Lower lobe of right lung (tissue), 2 donors: ENCODE measurements at regions not wholly inside any gene's neighbourhood (a gene's known extent, or its start where the extent isn't known, plus 50 kb on each side); places are given as distances from the start of the nearest gene placed in this dataset.

Source experiments
- ATAC-seq, 2 donors: fragments of 200-7000 bp; cut with Tn5 transposase; one replicate each; pipeline ENCODE4 v1.9.1; 2020 to 2022; ENCODE audit warnings: mild to moderate bottlenecking in 2 of 2, moderate library complexity in 2 of 2
- DNase-seq: peaks from one replicate; pipeline ENCODE4 v3.0.0-alpha.2; 2020
- H3K27ac ChIP-seq: fragments of 200-600 bp; one replicate; pipeline ENCODE4 v1.8.0; 2022
- H3K27me3 ChIP-seq: fragments of 200-600 bp; one replicate; pipeline ENCODE4 v1.8.0; 2022; ENCODE audit warnings: low read depth
- H3K36me3 ChIP-seq: fragments of 200-600 bp; one replicate; pipeline ENCODE4 v1.8.0; 2022; ENCODE audit warnings: mild to moderate bottlenecking
- H3K4me1 ChIP-seq: fragments of 200-600 bp; one replicate; pipeline ENCODE4 v1.8.0; 2022
- H3K4me3 ChIP-seq: fragments of 200-600 bp; one replicate; pipeline ENCODE4 v1.8.0; 2022; ENCODE audit warnings: mild to moderate bottlenecking
- H3K9me3 ChIP-seq: fragments of 200-600 bp; one replicate; pipeline ENCODE4 v1.8.0; 2022
- intact Hi-C: fragments of 100-400 bp; cut with DNase I; formaldehyde crosslinking; loops from one replicate; pipeline ENCODE4 v1.11.0; 2022
- TF ChIP-seq, protein P1 (sequence below): fragments of 200-600 bp; IDR thresholded peaks from one replicate; pipeline ENCODE4 v1.8.0; 2022; ENCODE audit warnings: antibody characterized with exemption, mild to moderate bottlenecking
- donor health status: DM: no; HTN: yes; CAD: no; lungs with severe emphysema.

DNA sequence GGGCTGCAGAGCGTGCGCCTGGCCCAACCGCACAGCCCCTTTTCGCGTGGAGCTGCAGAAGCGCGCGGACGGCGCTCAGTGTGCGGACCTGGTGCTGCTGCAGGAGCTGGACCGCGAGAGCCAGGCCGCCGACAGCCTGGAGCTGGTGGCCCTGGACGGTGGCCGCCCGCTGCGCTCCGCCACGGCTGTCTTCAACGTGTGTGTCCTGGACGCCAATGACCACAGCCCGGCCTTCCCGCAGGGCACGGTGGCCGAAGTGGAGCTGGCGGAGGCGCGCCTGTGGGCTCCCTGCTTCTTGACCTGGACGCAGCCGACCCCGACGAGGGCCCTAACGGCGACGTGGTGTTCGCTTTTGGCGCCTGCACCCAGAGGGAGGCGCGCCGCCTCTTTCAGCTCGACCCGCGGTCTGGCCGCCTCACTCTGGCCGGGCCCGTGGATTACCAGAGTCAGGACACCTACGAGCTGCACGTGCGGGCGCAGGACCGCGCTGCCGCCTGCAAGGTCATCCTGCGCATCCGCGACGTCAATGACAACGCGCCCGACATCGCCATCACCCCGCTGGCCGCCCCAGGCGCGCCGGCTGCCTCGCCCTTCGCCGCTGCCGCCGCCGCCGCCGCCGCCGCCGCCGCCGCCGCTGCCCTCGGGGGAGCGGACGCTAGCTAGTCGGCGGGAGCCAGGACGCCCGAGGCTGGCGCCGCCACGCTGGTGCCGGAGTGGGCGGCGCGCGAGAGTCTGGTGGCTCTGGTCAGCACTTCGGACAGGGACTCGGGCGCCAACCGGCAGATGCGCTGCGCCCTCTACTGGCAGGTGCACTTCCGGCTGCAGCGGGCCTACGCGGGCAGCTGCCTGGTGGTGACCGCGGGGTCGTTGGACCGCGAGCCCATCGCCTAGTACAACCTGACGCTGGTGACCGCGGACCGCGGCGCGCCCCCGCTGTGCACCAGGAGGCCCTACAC is 172.2 kb downstream of the OLFM4 start:
- peak; percentile 64 to 77 for ATAC-seq
- no peak overlapping the region for H3K4me3 ChIP-seq
- DNase-seq, result peak; percentile 61

DNA sequence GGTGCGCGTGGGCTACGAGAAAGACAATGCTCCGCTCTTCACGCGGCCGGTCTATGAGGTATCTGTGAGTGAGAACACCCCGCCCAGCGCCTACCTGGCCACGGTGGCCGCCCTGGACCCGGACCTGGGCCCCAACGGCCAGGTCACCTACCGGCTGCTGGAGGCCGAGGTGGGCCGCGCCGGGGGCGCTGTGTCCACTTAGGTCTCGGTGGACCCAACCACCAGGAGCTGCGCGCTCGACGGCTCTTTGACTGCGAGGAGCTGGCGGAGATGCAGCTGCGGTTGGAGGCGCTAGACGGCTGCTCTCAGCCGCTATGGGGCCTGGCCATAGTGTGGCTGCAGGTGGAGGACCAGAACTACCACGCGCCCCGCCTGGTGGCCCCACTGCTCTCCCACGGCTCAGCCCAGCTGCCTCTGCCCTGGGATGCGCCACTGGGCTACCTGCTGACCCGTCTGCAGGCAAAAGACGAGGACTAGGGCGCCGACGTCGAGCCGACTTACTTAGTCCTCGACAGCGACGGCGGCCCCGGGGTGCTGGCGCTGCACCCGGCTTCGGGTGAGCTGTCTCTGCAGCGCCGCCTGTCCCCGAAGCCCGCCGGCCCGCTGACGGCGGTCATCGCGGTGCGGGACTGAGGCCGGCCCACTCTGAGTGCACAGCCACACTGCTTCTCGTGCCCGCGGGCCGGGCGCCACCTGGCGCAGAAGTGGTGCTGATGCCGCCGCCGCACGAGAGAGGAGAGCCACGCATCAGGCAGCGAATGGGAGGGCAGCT is 173.0 kb downstream of the OLFM4 start:
- Histone ChIP-seq H3K36me3 (no peaks in the 10 kb centered on the region), H3K27ac (no peak overlapping the region), H3K4me1 (no peaks in the 10 kb centered on the region), H3K27me3 (peaks cover 36% of the 10 kb centered on the region), H3K4me3 (no peak overlapping the region), H3K9me3 (no peaks in the 10 kb centered on the region)
- TF ChIP-seq, protein P1, sequence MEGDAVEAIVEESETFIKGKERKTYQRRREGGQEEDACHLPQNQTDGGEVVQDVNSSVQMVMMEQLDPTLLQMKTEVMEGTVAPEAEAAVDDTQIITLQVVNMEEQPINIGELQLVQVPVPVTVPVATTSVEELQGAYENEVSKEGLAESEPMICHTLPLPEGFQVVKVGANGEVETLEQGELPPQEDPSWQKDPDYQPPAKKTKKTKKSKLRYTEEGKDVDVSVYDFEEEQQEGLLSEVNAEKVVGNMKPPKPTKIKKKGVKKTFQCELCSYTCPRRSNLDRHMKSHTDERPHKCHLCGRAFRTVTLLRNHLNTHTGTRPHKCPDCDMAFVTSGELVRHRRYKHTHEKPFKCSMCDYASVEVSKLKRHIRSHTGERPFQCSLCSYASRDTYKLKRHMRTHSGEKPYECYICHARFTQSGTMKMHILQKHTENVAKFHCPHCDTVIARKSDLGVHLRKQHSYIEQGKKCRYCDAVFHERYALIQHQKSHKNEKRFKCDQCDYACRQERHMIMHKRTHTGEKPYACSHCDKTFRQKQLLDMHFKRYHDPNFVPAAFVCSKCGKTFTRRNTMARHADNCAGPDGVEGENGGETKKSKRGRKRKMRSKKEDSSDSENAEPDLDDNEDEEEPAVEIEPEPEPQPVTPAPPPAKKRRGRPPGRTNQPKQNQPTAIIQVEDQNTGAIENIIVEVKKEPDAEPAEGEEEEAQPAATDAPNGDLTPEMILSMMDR, result no peak
- intact Hi-C loops, result no loop called here
- DNase-seq (peak; percentile 44), ATAC-seq (peak; percentile 60 to 64)

More for the DNA sequence above, 172.2 kb downstream of the OLFM4 start:
- no peak overlapping the region for H3K27ac ChIP-seq
- H3K4me1 ChIP-seq, result no peaks in the 10 kb centered on the region
- H3K27me3 ChIP-seq, result peaks cover 36% of the 10 kb centered on the region
- intact Hi-C loops, result no loop called here
- H3K36me3 ChIP-seq, result no peaks in the 10 kb centered on the region
- TF ChIP-seq, protein P1, result peak; percentile 40
- H3K9me3 ChIP-seq, result no peaks in the 10 kb centered on the region

DNA sequence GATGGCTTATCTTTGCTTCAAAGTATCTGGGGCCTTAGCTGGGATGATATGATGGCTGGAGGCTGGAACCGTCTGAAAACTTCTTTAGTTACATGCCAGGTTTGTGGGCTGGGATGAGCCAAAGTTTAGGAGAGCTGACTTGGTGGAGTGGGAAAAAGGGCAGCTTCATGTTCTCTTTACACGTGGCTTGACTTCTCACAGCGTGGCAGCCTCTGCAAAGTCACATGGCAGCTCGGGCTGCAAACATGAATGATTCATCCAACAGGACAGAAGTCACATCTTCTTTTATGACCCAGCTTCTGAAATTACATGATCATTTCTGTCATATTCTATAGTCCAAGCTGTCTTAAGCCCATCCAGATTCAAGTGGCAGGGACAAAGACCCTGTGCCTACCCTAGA is 176.0 kb downstream of the OLFM4 start:
- no peak overlapping the region for H3K27ac ChIP-seq
- TF ChIP-seq, protein P1, result no peak
- no peak for ATAC-seq
- H3K4me1 ChIP-seq, result no peaks in the 10 kb centered on the region
- peaks cover 32% of the 10 kb centered on the region for H3K27me3 ChIP-seq
- no peak for DNase-seq
- H3K4me3 ChIP-seq, result no peak overlapping the region
- intact Hi-C loops, result no loop called here
- H3K36me3 ChIP-seq, result no peaks in the 10 kb centered on the region
- no peaks in the 10 kb centered on the region for H3K9me3 ChIP-seq

DNA sequence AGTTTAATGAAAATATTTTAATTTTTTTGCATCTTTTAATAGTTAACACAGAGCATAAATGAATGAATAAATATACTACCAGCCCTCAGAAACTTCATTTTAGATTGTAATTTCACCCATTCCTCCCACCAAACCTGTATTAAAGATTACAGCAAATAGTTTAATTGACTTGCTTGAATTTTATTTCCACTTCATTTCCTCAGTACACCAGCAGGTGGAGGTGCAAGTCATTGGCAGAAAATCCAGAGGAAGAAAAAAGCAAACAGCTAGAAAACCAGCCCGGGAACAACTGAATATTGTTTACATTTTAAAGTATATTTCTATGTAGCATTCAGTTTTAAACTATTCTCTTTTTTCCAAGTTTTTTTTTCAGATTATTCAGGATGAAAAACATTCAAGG is 177.8 kb downstream of the OLFM4 start:
- no peak overlapping the region for H3K27ac ChIP-seq
- TF ChIP-seq, protein P1, result peak; percentile 18
- ATAC-seq, result no peak
- intact Hi-C loops, result no loop called here
- no peaks in the 10 kb centered on the region for H3K9me3 ChIP-seq
- no peak for DNase-seq
- no peaks in the 10 kb centered on the region for H3K36me3 ChIP-seq
- no peaks in the 10 kb centered on the region for H3K4me1 ChIP-seq
- H3K4me3 ChIP-seq, result no peak overlapping the region
- peaks cover 17% of the 10 kb centered on the region for H3K27me3 ChIP-seq

DNA sequence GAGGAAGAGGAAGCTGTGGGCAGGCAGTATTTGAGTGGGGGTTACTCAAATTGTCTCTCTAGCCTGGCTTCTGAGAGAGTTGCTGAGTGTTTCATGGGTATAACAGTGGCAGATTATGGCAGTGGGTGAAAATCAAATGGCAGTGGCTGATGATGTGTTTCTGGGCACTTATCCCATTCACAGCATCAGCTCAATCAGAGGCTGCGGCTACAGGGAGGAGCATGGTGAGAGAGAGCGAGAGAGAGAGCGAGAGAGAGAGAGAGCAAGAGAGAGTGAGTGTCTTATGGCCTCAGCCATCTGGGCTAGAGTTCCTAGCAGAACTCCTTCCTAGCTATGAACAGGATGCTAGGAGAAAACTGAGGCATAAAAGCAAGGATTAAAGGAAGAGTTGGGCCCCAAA is 178.9 kb downstream of the OLFM4 start:
- DNase-seq, result no peak
- TF ChIP-seq, protein P1, result no peak
- Histone ChIP-seq H3K9me3 (no peaks in the 10 kb centered on the region), H3K4me3 (no peak overlapping the region), H3K36me3 (no peaks in the 10 kb centered on the region), H3K27ac (no peak overlapping the region), H3K27me3 (peaks cover 6% of the 10 kb centered on the region), H3K4me1 (no peaks in the 10 kb centered on the region)
- intact Hi-C loops, result no loop called here
- ATAC-seq, result no peak
